ENCODE measurements at regions not wholly inside any gene's neighbourhood (a gene's known extent, or its start where the extent isn't known, plus 50 kb on each side); places are given as distances from the start of the nearest gene placed in this dataset.

GRCh38 chr3:20458994-20459716 is 273.1 kb upstream of the SGO1 start:
- TF ChIP-seq CTCF (IDR thresholded peaks at IDR 0.05; ENCODE audit: poor library complexity, severe bottlenecking) (no peak), TAF1 (IDR thresholded peaks at IDR 0.05; ENCODE audit: low read depth) (no peak), EZH2 (IDR thresholded peaks at IDR 0.05; ENCODE audit: borderline replicate concordance, insufficient read depth, low read length, poor library complexity, severe bottlenecking) (no peak), RAD21 (conservative IDR thresholded peaks at IDR 0.05) (no peak), SMC3 (conservative IDR thresholded peaks at IDR 0.05; ENCODE audit: poor library complexity) (no peak)

Measured in neural cell (in vitro differentiated cells).